ENCODE measurements at regions not wholly inside any gene's neighbourhood (a gene's known extent, or its start where the extent isn't known, plus 50 kb on each side); places are given as distances from the start of the nearest gene placed in this dataset.

DNA sequence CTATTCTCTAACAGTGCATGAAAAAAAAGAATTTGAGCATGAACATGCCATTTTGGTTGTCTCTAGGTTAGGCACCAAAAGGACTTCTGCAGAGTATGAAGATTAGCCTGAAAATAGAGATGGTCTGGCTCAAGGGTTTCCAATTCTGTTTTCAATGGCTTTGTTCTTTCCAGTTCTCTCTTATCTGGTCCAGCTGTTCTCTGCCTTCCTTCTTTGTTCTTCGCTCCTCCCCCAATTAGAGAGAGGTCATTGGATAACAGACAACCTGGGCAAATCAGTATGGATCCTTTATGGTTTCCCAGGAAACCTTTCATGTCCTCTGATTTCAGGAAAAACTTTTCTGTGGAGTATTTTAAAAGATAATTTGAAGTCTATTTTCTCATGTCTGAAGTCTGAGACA is 623.4 kb downstream of the PCDH17 start:
- Histone ChIP-seq H3K36me3 (ENCODE audit: control insufficient read depth in 2 of 2, insufficient read depth in 2 of 2, low read length in 1 of 2) (no peaks in the 10 kb centered on the region), H3K4me1 (ENCODE audit: control insufficient read depth in 2 of 2, insufficient read depth in 2 of 2, low read length in 1 of 2) (no peaks in the 10 kb centered on the region), H3K27me3 (ENCODE audit: control insufficient read depth in 1 of 2, insufficient read depth in 2 of 2, low read length in 2 of 2) (no peaks in the 10 kb centered on the region), H3K9me3 (ENCODE audit: control insufficient read depth in 2 of 2, insufficient read depth in 1 of 2, low read depth in 1 of 2, low read length in 1 of 2) (no peaks in the 10 kb centered on the region), H3K4me3 (ENCODE audit: low read depth in 1 of 2, low read length in 2 of 2) (no peak overlapping the region), H3K27ac (ENCODE audit: low read depth in 2 of 2, low read length in 1 of 2) (no peak overlapping the region)
- WGBS, 2 donors = 82 to 86% methylated on average over 1 of the region's 1 CpG

DNA sequence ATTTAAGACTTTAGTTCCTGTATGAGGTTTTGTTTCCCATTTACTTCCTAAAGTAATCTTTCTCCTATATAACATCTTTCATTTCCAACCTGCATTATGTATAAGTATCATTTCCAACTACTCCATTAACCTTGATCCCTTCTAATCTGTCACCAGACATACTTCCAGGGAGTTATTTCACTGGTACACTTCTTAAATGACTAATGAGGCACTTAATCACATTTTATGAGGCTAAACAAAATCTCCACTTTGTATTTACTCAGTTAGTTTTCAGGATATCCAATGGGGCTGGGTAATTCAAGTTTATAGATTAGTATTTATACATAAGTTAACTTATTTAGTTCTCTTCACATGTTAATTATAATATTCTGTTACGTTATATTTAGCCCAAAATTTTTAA is 634.7 kb downstream of the PCDH17 start:
- no peak overlapping the region for H3K27ac ChIP-seq (ENCODE audit: low read depth in 2 of 2, low read length in 1 of 2)
- no peak overlapping the region for H3K4me3 ChIP-seq (ENCODE audit: low read depth in 1 of 2, low read length in 2 of 2)
- WGBS, 2 donors = 58 to 60% methylated on average over 1 of the region's 1 CpG
- no peaks in the 10 kb centered on the region for H3K4me1 ChIP-seq (ENCODE audit: control insufficient read depth in 2 of 2, insufficient read depth in 2 of 2, low read length in 1 of 2)
- H3K9me3 ChIP-seq (ENCODE audit: control insufficient read depth in 2 of 2, insufficient read depth in 1 of 2, low read depth in 1 of 2, low read length in 1 of 2) = no peaks in the 10 kb centered on the region
- no peaks in the 10 kb centered on the region for H3K27me3 ChIP-seq (ENCODE audit: control insufficient read depth in 1 of 2, insufficient read depth in 2 of 2, low read length in 2 of 2)
- H3K36me3 ChIP-seq (ENCODE audit: control insufficient read depth in 2 of 2, insufficient read depth in 2 of 2, low read length in 1 of 2) = no peaks in the 10 kb centered on the region

DNA sequence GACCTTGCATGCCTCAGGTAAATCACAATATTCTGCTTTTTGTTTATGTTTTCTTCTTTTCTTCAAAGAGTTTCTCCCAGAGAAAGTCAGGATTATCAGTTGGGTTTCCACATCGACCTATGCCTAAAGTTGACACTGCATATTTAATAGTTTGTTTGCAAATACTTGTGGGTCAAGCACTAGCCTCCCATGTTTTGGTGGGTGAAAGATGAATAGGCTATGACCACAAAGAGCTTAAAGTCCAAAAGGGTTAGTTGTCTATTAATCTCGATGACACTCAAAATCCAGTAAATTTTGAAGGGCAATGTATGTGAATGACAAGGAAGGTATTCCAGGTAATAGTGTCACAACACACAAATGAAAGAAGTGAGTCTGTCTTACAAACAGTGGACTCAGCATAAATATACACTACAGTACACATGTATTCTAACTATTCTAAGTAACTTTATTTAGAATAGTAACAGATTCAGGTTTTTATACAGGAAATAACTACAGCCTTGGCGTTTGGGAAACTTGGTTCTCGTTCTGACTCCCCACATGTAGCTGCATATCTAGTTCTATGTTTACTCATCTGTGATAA is 667.1 kb downstream of the PCDH17 start:
- H3K4me3 ChIP-seq (ENCODE audit: low read depth in 1 of 2, low read length in 2 of 2) = no peak overlapping the region
- no peaks in the 10 kb centered on the region for H3K36me3 ChIP-seq (ENCODE audit: control insufficient read depth in 2 of 2, insufficient read depth in 2 of 2, low read length in 1 of 2)
- no peaks in the 10 kb centered on the region for H3K27me3 ChIP-seq (ENCODE audit: control insufficient read depth in 1 of 2, insufficient read depth in 2 of 2, low read length in 2 of 2)
- 67 to 79% methylated on average over 4 of the region's 4 CpGs for WGBS, 2 donors
- no peak overlapping the region for H3K27ac ChIP-seq (ENCODE audit: low read depth in 2 of 2, low read length in 1 of 2)
- H3K4me1 ChIP-seq (ENCODE audit: control insufficient read depth in 2 of 2, insufficient read depth in 2 of 2, low read length in 1 of 2) = no peaks in the 10 kb centered on the region
- H3K9me3 ChIP-seq (ENCODE audit: control insufficient read depth in 2 of 2, insufficient read depth in 1 of 2, low read depth in 1 of 2, low read length in 1 of 2) = no peaks in the 10 kb centered on the region

- Histone ChIP-seq H3K36me3 (ENCODE audit: control insufficient read depth in 2 of 2, insufficient read depth in 2 of 2, low read length in 1 of 2) (no peaks in the 10 kb centered on the region), H3K9me3 (ENCODE audit: control insufficient read depth in 2 of 2, insufficient read depth in 1 of 2, low read depth in 1 of 2, low read length in 1 of 2) (no peaks in the 10 kb centered on the region), H3K4me3 (ENCODE audit: low read depth in 1 of 2, low read length in 2 of 2) (no peak overlapping the region), H3K27me3 (ENCODE audit: control insufficient read depth in 1 of 2, insufficient read depth in 2 of 2, low read length in 2 of 2) (no peaks in the 10 kb centered on the region), H3K4me1 (ENCODE audit: control insufficient read depth in 2 of 2, insufficient read depth in 2 of 2, low read length in 1 of 2) (no peaks in the 10 kb centered on the region), H3K27ac (ENCODE audit: low read depth in 2 of 2, low read length in 1 of 2) (no peak overlapping the region)
Measured at GRCh38 chr13:58300224-58300623, 668.7 kb downstream of the PCDH17 start.

DNA sequence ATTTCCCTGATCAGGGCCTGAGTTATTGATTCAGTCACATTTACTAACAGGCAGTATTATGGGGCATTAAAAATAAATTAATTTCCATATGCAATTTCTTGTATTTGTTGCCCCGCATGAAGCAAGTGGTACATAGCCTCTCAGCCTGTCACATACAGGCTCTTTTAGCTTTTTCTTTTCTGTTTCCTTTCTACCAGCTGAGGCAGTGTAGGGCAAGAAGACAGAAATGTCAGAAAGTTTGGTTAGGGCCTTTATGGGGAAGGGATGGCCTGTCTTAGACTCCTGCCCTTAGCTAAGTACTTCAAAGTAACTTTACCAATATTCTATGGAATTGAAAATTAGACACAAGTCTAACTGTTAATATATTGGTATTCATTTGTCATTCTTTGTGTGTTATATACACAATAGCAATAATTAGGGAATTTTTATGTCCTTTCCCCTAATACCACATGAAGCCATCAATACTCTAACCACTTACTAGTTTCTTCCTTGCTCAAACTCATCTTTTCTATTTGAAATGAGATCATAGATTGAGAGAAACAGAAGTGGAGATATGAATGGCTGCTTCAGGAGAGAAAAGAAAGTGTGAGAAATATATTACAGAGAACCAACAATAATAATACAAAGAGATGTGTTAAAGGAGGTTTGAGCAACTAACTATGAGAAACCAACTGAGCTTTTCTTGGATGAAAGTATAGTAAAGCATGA is 669.6 kb downstream of the PCDH17 start:
- 91 to 95% methylated on average over 1 of the region's 1 CpG for WGBS, 2 donors
- Histone ChIP-seq H3K27ac (ENCODE audit: low read depth in 2 of 2, low read length in 1 of 2) (no peak overlapping the region), H3K9me3 (ENCODE audit: control insufficient read depth in 2 of 2, insufficient read depth in 1 of 2, low read depth in 1 of 2, low read length in 1 of 2) (no peaks in the 10 kb centered on the region), H3K36me3 (ENCODE audit: control insufficient read depth in 2 of 2, insufficient read depth in 2 of 2, low read length in 1 of 2) (no peaks in the 10 kb centered on the region), H3K4me1 (ENCODE audit: control insufficient read depth in 2 of 2, insufficient read depth in 2 of 2, low read length in 1 of 2) (no peaks in the 10 kb centered on the region), H3K27me3 (ENCODE audit: control insufficient read depth in 1 of 2, insufficient read depth in 2 of 2, low read length in 2 of 2) (no peaks in the 10 kb centered on the region), H3K4me3 (ENCODE audit: low read depth in 1 of 2, low read length in 2 of 2) (no peak overlapping the region)

DNA sequence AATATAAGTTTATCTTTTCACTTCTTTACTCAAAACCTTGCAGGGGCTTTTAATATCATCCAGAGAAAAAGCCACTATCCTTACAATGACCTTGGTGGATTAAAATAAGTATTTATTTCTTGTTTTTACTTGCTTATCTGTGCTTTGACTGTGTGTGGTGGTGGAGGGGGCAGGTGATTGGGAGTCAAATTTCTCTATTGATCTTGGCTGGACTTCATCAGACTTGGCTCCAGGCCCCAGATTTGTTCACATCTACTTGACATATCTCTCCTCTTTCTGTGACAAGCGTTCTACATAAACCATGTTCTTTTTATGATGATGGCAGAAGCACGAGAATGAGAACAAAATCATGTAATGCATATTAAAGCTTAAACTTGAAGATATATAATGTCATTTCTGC is 670.8 kb downstream of the PCDH17 start:
- Histone ChIP-seq H3K27ac (ENCODE audit: low read depth in 2 of 2, low read length in 1 of 2) (no peak overlapping the region), H3K9me3 (ENCODE audit: control insufficient read depth in 2 of 2, insufficient read depth in 1 of 2, low read depth in 1 of 2, low read length in 1 of 2) (no peaks in the 10 kb centered on the region), H3K36me3 (ENCODE audit: control insufficient read depth in 2 of 2, insufficient read depth in 2 of 2, low read length in 1 of 2) (no peaks in the 10 kb centered on the region), H3K27me3 (ENCODE audit: control insufficient read depth in 1 of 2, insufficient read depth in 2 of 2, low read length in 2 of 2) (no peaks in the 10 kb centered on the region), H3K4me3 (ENCODE audit: low read depth in 1 of 2, low read length in 2 of 2) (no peak overlapping the region), H3K4me1 (ENCODE audit: control insufficient read depth in 2 of 2, insufficient read depth in 2 of 2, low read length in 1 of 2) (no peaks in the 10 kb centered on the region)
- 68 to 73% methylated on average over 2 of the region's 2 CpGs for WGBS, 2 donors

DNA sequence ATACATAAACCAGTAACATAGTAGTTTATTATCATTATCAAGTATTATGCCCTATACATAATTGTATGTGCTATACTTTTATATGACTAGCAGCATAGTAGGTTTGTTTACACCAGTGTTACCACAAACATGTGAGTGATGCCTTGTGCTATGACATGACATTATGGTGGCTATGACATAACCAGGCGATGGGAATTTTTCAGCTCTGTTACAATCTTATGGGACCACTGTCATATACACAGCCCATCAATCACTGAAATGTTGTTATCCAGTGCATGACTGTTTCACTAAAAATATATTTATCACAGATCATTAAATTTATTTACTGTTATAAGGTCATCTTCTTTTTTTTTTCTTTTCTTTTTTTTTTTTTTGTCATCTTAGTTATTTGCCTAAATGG is 674.5 kb downstream of the PCDH17 start:
- H3K9me3 ChIP-seq (ENCODE audit: control insufficient read depth in 2 of 2, insufficient read depth in 1 of 2, low read depth in 1 of 2, low read length in 1 of 2) = no peaks in the 10 kb centered on the region
- 94 to 97% methylated on average over 1 of the region's 1 CpG for WGBS, 2 donors
- no peaks in the 10 kb centered on the region for H3K27me3 ChIP-seq (ENCODE audit: control insufficient read depth in 1 of 2, insufficient read depth in 2 of 2, low read length in 2 of 2)

DNA sequence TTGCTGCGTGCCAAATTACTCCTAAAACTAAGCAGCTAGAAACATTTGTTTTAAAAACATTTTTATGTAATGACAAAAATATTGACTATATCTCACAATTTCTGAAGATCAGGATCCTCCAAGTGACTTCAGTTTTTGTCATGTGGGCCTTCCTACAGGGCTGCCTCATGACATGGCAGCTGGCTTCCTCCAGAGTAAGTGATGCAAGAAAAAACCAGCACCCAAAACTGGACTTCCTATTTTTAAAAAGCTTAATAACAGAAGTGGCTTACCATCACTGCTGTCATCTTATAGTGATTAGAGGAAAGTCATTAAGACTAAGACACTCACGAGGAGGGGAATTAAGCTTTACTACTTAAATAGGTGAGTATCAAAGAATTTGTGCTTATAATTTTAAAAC is 681.7 kb downstream of the PCDH17 start:
- Histone ChIP-seq H3K36me3 (ENCODE audit: control insufficient read depth in 2 of 2, insufficient read depth in 2 of 2, low read length in 1 of 2) (no peaks in the 10 kb centered on the region), H3K9me3 (ENCODE audit: control insufficient read depth in 2 of 2, insufficient read depth in 1 of 2, low read depth in 1 of 2, low read length in 1 of 2) (peaks cover 0 to 2% of the 10 kb centered on the region in 2 donors), H3K4me3 (ENCODE audit: low read depth in 1 of 2, low read length in 2 of 2) (no peak overlapping the region), H3K27me3 (ENCODE audit: control insufficient read depth in 1 of 2, insufficient read depth in 2 of 2, low read length in 2 of 2) (no peaks in the 10 kb centered on the region), H3K27ac (ENCODE audit: low read depth in 2 of 2, low read length in 1 of 2) (no peak overlapping the region), H3K4me1 (ENCODE audit: control insufficient read depth in 2 of 2, insufficient read depth in 2 of 2, low read length in 1 of 2) (no peaks in the 10 kb centered on the region)
- WGBS, 2 donors = 73 to 74% methylated on average over 2 of the region's 2 CpGs

More for the DNA sequence above, 674.5 kb downstream of the PCDH17 start:
- Histone ChIP-seq H3K27ac (ENCODE audit: low read depth in 2 of 2, low read length in 1 of 2) (no peak overlapping the region), H3K36me3 (ENCODE audit: control insufficient read depth in 2 of 2, insufficient read depth in 2 of 2, low read length in 1 of 2) (no peaks in the 10 kb centered on the region), H3K4me1 (ENCODE audit: control insufficient read depth in 2 of 2, insufficient read depth in 2 of 2, low read length in 1 of 2) (no peaks in the 10 kb centered on the region), H3K4me3 (ENCODE audit: low read depth in 1 of 2, low read length in 2 of 2) (no peak overlapping the region)

DNA sequence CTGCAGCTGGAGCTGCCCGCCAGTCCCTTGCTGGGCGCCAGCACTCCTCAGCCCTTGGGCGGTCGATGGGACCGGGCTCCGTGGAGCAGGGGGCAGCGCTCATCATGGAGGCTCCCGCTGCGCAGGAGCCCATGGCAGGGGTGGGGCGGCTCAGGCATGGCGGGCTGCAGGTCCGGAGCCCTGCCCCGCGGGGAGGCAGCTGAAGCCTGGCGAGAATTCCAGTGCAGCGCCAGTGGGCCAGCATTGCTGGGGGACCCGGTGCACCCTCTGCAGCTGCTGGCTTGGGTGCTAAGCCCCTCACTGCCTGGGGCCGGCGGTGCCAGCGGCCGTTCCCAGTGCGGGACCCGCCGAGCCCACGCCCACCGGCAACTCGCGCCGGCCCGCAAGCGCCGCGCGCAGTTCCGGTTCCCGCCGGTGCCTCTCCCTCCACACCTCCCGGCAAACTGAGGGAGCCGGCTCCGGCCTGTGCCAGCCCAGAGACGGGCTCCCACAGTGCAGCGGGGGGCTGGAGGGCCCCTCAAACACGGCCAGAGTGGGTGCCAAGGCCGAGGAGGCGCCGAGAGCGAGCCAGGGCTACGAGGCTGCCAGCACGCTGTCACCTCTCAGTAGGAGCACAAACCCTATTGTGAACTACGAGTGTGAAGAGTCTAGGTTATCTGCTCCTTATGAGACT is 687.1 kb downstream of the PCDH17 start:
- Histone ChIP-seq H3K36me3 (ENCODE audit: control insufficient read depth in 2 of 2, insufficient read depth in 2 of 2, low read length in 1 of 2) (no peaks in the 10 kb centered on the region), H3K27me3 (ENCODE audit: control insufficient read depth in 1 of 2, insufficient read depth in 2 of 2, low read length in 2 of 2) (no peaks in the 10 kb centered on the region), H3K9me3 (ENCODE audit: control insufficient read depth in 2 of 2, insufficient read depth in 1 of 2, low read depth in 1 of 2, low read length in 1 of 2) (peaks cover 0 to 2% of the 10 kb centered on the region in 2 donors), H3K27ac (ENCODE audit: low read depth in 2 of 2, low read length in 1 of 2) (no peak overlapping the region), H3K4me3 (ENCODE audit: low read depth in 1 of 2, low read length in 2 of 2) (no peak overlapping the region), H3K4me1 (ENCODE audit: control insufficient read depth in 2 of 2, insufficient read depth in 2 of 2, low read length in 1 of 2) (no peaks in the 10 kb centered on the region)
- WGBS, 2 donors = 96% methylated on average over 32 to 50 of the region's 50 CpGs

DNA sequence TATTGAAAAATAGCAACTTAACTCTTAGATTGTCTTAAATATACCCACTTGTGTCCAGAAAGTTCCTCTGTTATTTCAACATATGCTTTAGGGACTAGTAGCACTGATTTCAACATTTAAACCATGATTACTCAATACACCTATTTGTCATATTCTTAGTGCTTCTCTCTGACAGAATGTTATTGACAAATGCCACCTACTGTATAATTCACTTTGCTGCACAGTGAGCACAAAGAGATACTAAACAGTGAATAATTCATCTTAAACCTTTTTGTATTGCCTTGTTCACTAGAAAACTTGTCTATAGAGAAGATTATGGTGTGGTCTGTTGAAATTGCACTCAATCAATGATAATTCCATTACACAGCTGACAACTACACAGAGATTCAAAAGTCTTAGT is 692.6 kb downstream of the PCDH17 start:
- no peaks in the 10 kb centered on the region for H3K27me3 ChIP-seq (ENCODE audit: control insufficient read depth in 1 of 2, insufficient read depth in 2 of 2, low read length in 2 of 2)
- no peaks in the 10 kb centered on the region for H3K9me3 ChIP-seq (ENCODE audit: control insufficient read depth in 2 of 2, insufficient read depth in 1 of 2, low read depth in 1 of 2, low read length in 1 of 2)
- H3K4me3 ChIP-seq (ENCODE audit: low read depth in 1 of 2, low read length in 2 of 2) = no peak overlapping the region
- H3K4me1 ChIP-seq (ENCODE audit: control insufficient read depth in 2 of 2, insufficient read depth in 2 of 2, low read length in 1 of 2) = no peaks in the 10 kb centered on the region
- H3K27ac ChIP-seq (ENCODE audit: low read depth in 2 of 2, low read length in 1 of 2) = no peak overlapping the region
- no peaks in the 10 kb centered on the region for H3K36me3 ChIP-seq (ENCODE audit: control insufficient read depth in 2 of 2, insufficient read depth in 2 of 2, low read length in 1 of 2)

Data from esophagus (tissue), 2 donors.